Right lobe of liver (tissue), 6 donors: ENCODE measurements at regions not wholly inside any gene's neighbourhood (a gene's known extent, or its start where the extent isn't known, plus 50 kb on each side); places are given as distances from the start of the nearest gene placed in this dataset.
"Not testable (repeated sequence)": the region's sequence is repeated elsewhere in the genome, so short reads cannot be mapped to it uniquely, and the experiment has no call there.

Experiments
- ATAC-seq, 4 donors: fragments of 200-7000 bp; cut with Tn5 transposase; one replicate each; pipeline ENCODE4 v1.9.1; 2020; ENCODE audit warnings: mild to moderate bottlenecking in 4 of 4, moderate library complexity in 4 of 4
- DNase-seq, 3 donors: peaks; one replicate each; pipeline ENCODE4 v3.0.0-alpha.2; 2020
- H3K27ac ChIP-seq, 3 donors: fragments of 200-600 bp; one replicate each; pipeline ENCODE4 v1.8.0; 2022
- H3K27me3 ChIP-seq, 2 donors: fragments of 200-600 bp; one replicate each; pipeline ENCODE4 v1.8.0; 2022
- H3K36me3 ChIP-seq, 4 donors: fragments of 200-600 bp; sonication (generic) in 1 of 4; one replicate each; pipeline versions ENCODE4 v1.5.1 to v1.8.0; 2017 to 2022; ENCODE audit warnings: control low read depth in 1 of 4
- H3K4me1 ChIP-seq, 4 donors: fragments of 200-600 bp; sonication (generic) in 1 of 4; one replicate each; pipeline versions ENCODE4 v1.5.1 to v1.8.0; 2017 to 2022; ENCODE audit warnings: control low read depth in 1 of 4
- H3K4me3 ChIP-seq, 3 donors: fragments of 200-600 bp; one replicate each; pipeline ENCODE4 v1.8.0; 2022
- H3K9me3 ChIP-seq, 4 donors: fragments of 200-600 bp; sonication (generic) in 1 of 4; one replicate each; pipeline versions ENCODE4 v1.5.1 to v1.8.0; 2017 to 2022; ENCODE audit warnings: control low read depth in 1 of 4
- CTCF ChIP-seq, 4 donors: fragments of 200-600 bp in 3 of 4; fragments of 450-650 bp in 1 of 4; IDR thresholded peaks; one replicate each; pipeline versions ENCODE4 v1.5.1 to v1.8.0; 2016 to 2022; ENCODE audit warnings: antibody characterized with exemption in 4 of 4, mild to moderate bottlenecking in 2 of 4
- POLR2A ChIP-seq: fragments of 450-650 bp; IDR thresholded peaks from one replicate; pipeline ENCODE4 v1.6.1; 2017; ENCODE audit warnings: antibody characterized with exemption, mild to moderate bottlenecking
- WGBS: methylation state at CpG from one replicate; pipeline ENCODE4 v1.1.6; 2018; ENCODE audit warnings: low coverage, low lambda C conversion rate; ENCODE audit not compliant: insufficient coverage; ENCODE audit errors: missing lambda C conversion rate; 5-methylcytosine and 5-hydroxymethylcytosine counted together
- intact Hi-C, 2 donors: fragments of 100-400 bp; cut with DNase I; formaldehyde crosslinking; loops; one replicate each; pipeline versions ENCODE4 v1.11.2 to v1.14.1; 2022
- donor health status: DM: no; HTN: yes; CAD: no.
- donor health status: DM: no; HTN: no; CAD: no.
- donor health status: DM: no; HTN: no; CAD: no.
- donor health status: DM: no; HTN: yes; CAD: no.
- donor health status: DM: no; HTN: yes; CAD: no.

- intact Hi-C loops, result no loop called here
- no peak for ATAC-seq
- Histone ChIP-seq H3K36me3 (no peaks in the 10 kb centered on the region), H3K9me3 (no peaks in the 10 kb centered on the region), H3K27me3 (no peaks in the 10 kb centered on the region), H3K4me1 (no peaks in the 10 kb centered on the region), H3K27ac (no peak overlapping the region), H3K4me3 (no peak overlapping the region)
- 50% methylated on average over 3 of the region's 3 CpGs for WGBS
- no peak for DNase-seq
- no peak for TF ChIP-seq CTCF (IDR thresholded peaks at IDR 0.05)
- no peak for TF ChIP-seq POLR2A
These were observed 109.3 kb upstream of the USP9X start for GRCh38 chrX:40975951-40976350.

- no peaks in the 10 kb centered on the region for H3K27me3 ChIP-seq
- H3K4me3 ChIP-seq, result no peak overlapping the region
- ATAC-seq (no peak), DNase-seq (no peak)
- intact Hi-C loops, result no loop called here
- no peaks in the 10 kb centered on the region for H3K4me1 ChIP-seq
- no peak overlapping the region for H3K27ac ChIP-seq
- WGBS, result 100% methylated on average over 1 of the region's 1 CpG
- no peaks in the 10 kb centered on the region for H3K36me3 ChIP-seq
- H3K9me3 ChIP-seq, result no peaks in the 10 kb centered on the region
- TF ChIP-seq CTCF (IDR thresholded peaks at IDR 0.05) (no peak), POLR2A (no peak)
These were observed 108.3 kb upstream of the USP9X start for GRCh38 chrX:40976981-40977380.

GRCh38 chrX:40984962-40985361 lies 100.3 kb upstream of the USP9X start:
- intact Hi-C loops, result no loop called here
- no peaks in the 10 kb centered on the region for H3K36me3 ChIP-seq
- 76% methylated on average over 4 of the region's 4 CpGs for whole genome bisulfite sequencing

GRCh38 chrX:40987413-40987812 lies 97.8 kb upstream of the USP9X start:
- Histone ChIP-seq H3K4me1 (peaks cover 0 to 3% (median 0%) of the 10 kb centered on the region in 4 donors), H3K4me3 (no peak overlapping the region), H3K9me3 (no peaks in the 10 kb centered on the region), H3K27me3 (no peaks in the 10 kb centered on the region), H3K27ac (no peak overlapping the region), H3K36me3 (no peaks in the 10 kb centered on the region)
- TF ChIP-seq CTCF (IDR thresholded peaks at IDR 0.05) (no peak), POLR2A (no peak)
- DNase-seq, result no peak
- WGBS, result 71% methylated on average over 2 of the region's 2 CpGs
- intact Hi-C loops, result no loop called here
- ATAC-seq, result no peak

More at GRCh38 chrX:40984962-40985361, 100.3 kb upstream of the USP9X start:
- H3K27me3 ChIP-seq, result no peaks in the 10 kb centered on the region
- no peak for ATAC-seq
- peaks cover 0 to 3% (median 0%) of the 10 kb centered on the region in 4 donors for H3K4me1 ChIP-seq
- no peak overlapping the region for H3K4me3 ChIP-seq
- DNase-seq, result no peak
- no peaks in the 10 kb centered on the region for H3K9me3 ChIP-seq
- TF ChIP-seq POLR2A (no peak), CTCF (IDR thresholded peaks at IDR 0.05) (no peak)
- no peak overlapping the region for H3K27ac ChIP-seq

- peak; percentile 53 to 63 (median 54) for ATAC-seq
- 26% methylated on average over 3 of the region's 3 CpGs for WGBS
These were observed 97.1 kb upstream of the USP9X start for GRCh38 chrX:40988100-40988499.

GRCh38 chrX:40993395-40993794 lies 91.8 kb upstream of the USP9X start:
- H3K4me1 ChIP-seq, H3K27ac ChIP-seq, intact Hi-C loops, DNase-seq, H3K9me3 ChIP-seq, H3K36me3 ChIP-seq, H3K27me3 ChIP-seq, H3K4me3 ChIP-seq, ATAC-seq: not testable (repeated sequence)
- WGBS, result 50% methylated on average over 2 of the region's 2 CpGs

More at GRCh38 chrX:40988100-40988499, 97.1 kb upstream of the USP9X start:
- Histone ChIP-seq H3K27ac (no peak overlapping the region), H3K4me3 (no peak overlapping the region), H3K27me3 (no peaks in the 10 kb centered on the region), H3K36me3 (no peaks in the 10 kb centered on the region), H3K9me3 (no peaks in the 10 kb centered on the region), H3K4me1 (peaks cover 0 to 3% (median 0%) of the 10 kb centered on the region in 4 donors)
- no peak for TF ChIP-seq CTCF (IDR thresholded peaks at IDR 0.05)
- no peak for TF ChIP-seq POLR2A
- intact Hi-C loops, result no loop called here
- no peak for DNase-seq
